Uterus (tissue), 2 donors: ENCODE measurements at regions not wholly inside any gene's neighbourhood (a gene's known extent, or its start where the extent isn't known, plus 50 kb on each side); places are given as distances from the start of the nearest gene placed in this dataset.

Experiments used
- CTCF ChIP-seq, 4 experiments: fragments of 200-600 bp in 2 of 4; fragments of 450-650 bp in 2 of 4; sonication (generic) in 2 of 4; IDR thresholded peaks; one replicate each; pipeline ENCODE4 v1.5.1; 2016 to 2019; ENCODE audit warnings: antibody characterized with exemption in 4 of 4, mild to moderate bottlenecking in 2 of 4, moderate library complexity in 1 of 4
- POLR2A ChIP-seq, 2 donors: fragments of 450-650 bp; IDR thresholded peaks; one replicate each; pipeline ENCODE4 v1.6.1; 2016; ENCODE audit warnings: antibody characterized with exemption in 2 of 2, mild to moderate bottlenecking in 1 of 2, moderate library complexity in 1 of 2

GRCh38 chr3:118846176-118846575, 188.5 kb downstream of the IGSF11 start:
- no peak for TF ChIP-seq CTCF (IDR thresholded peaks at IDR 0.05)
- no peak for TF ChIP-seq POLR2A (IDR thresholded peaks at IDR 0.05)
